GM23248 (cell line): ENCODE measurements at regions not wholly inside any gene's neighbourhood (a gene's known extent, or its start where the extent isn't known, plus 50 kb on each side); places are given as distances from the start of the nearest gene placed in this dataset.
"Not testable (repeated sequence)": the region's sequence is repeated elsewhere in the genome, so short reads cannot be mapped to it uniquely, and the experiment has no call there.

Source experiments
- DNase-seq: peaks from one replicate; pipeline ENCODE4 v3.0.0-alpha.2; 2015
- H2AFZ ChIP-seq: fragments of 200-600 bp; sonication (generic); 2 replicates; pipeline ENCODE4 v1.6.1; 2016; ENCODE audit warnings: antibody characterized with exemption
- H3F3A ChIP-seq: fragments of 200-600 bp; sonication (generic); 2 replicates; pipeline ENCODE4 v1.6.1; 2016; ENCODE audit warnings: mild to moderate bottlenecking, antibody characterized with exemption, mixed run types; ENCODE audit not compliant: insufficient read depth
- H3K27ac ChIP-seq: fragments of 200-600 bp; sonication (generic); 2 replicates; pipeline ENCODE4 v1.5.1; 2016; ENCODE audit warnings: mild to moderate bottlenecking
- H3K27me3 ChIP-seq: fragments of 200-600 bp; sonication (generic); replicated peaks from 2 replicates; pipeline ENCODE4 v1.6.1; 2016; ENCODE audit warnings: mild to moderate bottlenecking; ENCODE audit not compliant: insufficient read depth
- H3K36me3 ChIP-seq: fragments of 200-600 bp; sonication (generic); 2 replicates; pipeline ENCODE4 v1.6.1; 2016; ENCODE audit warnings: low read depth, mild to moderate bottlenecking
- H3K4me1 ChIP-seq: fragments of 200-600 bp; sonication (generic); 2 replicates; pipeline ENCODE4 v1.6.1; 2016; ENCODE audit warnings: mild to moderate bottlenecking; ENCODE audit not compliant: insufficient read depth
- H3K4me2 ChIP-seq: fragments of 200-600 bp; sonication (generic); one replicate; pipeline ENCODE4 v1.6.1; 2016; ENCODE audit warnings: mild to moderate bottlenecking; ENCODE audit not compliant: unreplicated experiment
- H3K4me3 ChIP-seq: fragments of 200-600 bp; sonication (generic); 2 replicates; pipeline ENCODE4 v1.5.1; 2016; ENCODE audit warnings: mild to moderate bottlenecking
- H3K79me2 ChIP-seq: fragments of 200-600 bp; sonication (generic); 2 replicates; pipeline ENCODE4 v1.6.1; 2016; ENCODE audit warnings: mild to moderate bottlenecking; ENCODE audit not compliant: insufficient read depth
- H3K9ac ChIP-seq: fragments of 200-600 bp; sonication (generic); 2 replicates; pipeline ENCODE4 v1.6.1; 2016; ENCODE audit warnings: mild to moderate bottlenecking
- H3K9me2 ChIP-seq: fragments of 200-600 bp; sonication (generic); 2 replicates; pipeline ENCODE4 v1.6.1; 2016; ENCODE audit warnings: mixed run types, mild to moderate bottlenecking, moderate library complexity; ENCODE audit not compliant: insufficient read depth
- H3K9me3 ChIP-seq: fragments of 200-600 bp; sonication (generic); one replicate; pipeline ENCODE4 v1.6.1; 2017; ENCODE audit warnings: low read depth
- H4K20me1 ChIP-seq: fragments of 200-600 bp; sonication (generic); 2 replicates; pipeline ENCODE4 v1.6.0; 2016; ENCODE audit not compliant: insufficient read depth
- EZH2 ChIP-seq: fragments of 200-600 bp; sonication (generic); IDR thresholded peaks from 2 replicates; pipeline ENCODE4 v1.6.1; 2018; ENCODE audit warnings: antibody characterized with exemption, mild to moderate bottlenecking; ENCODE audit not compliant: insufficient read depth, poor library complexity, severe bottlenecking
- EZH2phosphoT487 ChIP-seq: fragments of 200-600 bp; sonication (generic); IDR thresholded peaks from 2 replicates; pipeline ENCODE4 v1.6.1; 2018; ENCODE audit warnings: antibody characterized with exemption, moderate library complexity, mild to moderate bottlenecking, low read depth; ENCODE audit not compliant: insufficient read depth
- WGBS, 2 experiments: methylation state at CpG; one replicate each; pipeline ENCODE4 v1.1.6; 2015 to 2017; ENCODE audit warnings: low lambda C conversion rate in 2 of 2, low coverage in 1 of 2; ENCODE audit errors: missing lambda C conversion rate in 2 of 2; 5-methylcytosine and 5-hydroxymethylcytosine counted together
- in situ Hi-C: fragments of 300-500 bp; cut with MboI; formaldehyde crosslinking; loops from 2 replicates; pipeline ENCODE4 v1.15.0; 2020

DNA sequence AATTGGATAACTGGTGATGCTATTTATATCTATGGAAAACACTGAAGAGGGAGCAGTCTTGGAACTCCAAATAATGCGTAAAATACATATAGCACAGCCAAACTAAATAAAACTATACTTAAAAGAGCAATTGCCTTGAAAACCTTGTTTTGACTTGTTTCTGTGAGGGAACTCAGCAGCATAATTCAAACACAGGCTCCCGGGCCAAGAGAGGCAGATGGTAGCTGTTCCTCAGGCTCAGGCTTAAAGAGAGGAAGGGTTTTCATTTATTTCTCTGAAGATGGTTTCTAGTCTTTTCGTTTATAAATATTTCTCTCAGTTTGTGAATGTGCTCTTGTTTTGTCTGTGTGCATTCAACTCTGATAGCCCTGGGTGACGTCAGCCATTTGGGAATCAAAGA lies 82.4 kb downstream of the FANCF start:
- in situ Hi-C loops = loop anchor here (10.0 kb wide), 1 partner anchor 208 kb away; the partner anchor contains the start of gene SLC17A6
- 16 to 21% methylated on average over 4 of the region's 4 CpGs for WGBS, 2 experiments
- Histone ChIP-seq H3K79me2 (no peaks in the 10 kb centered on the region), H3K9ac (no peak overlapping the region), H3K27me3 (no peaks in the 10 kb centered on the region; the same call in 1 of the 2 replicates), H3K36me3 (no peaks in the 10 kb centered on the region), H3K4me1 (no peaks in the 10 kb centered on the region), H3K9me3 (no peaks in the 10 kb centered on the region), H4K20me1 (no peaks in the 10 kb centered on the region), H3K27ac (no peak overlapping the region), H3K4me3 (no peak overlapping the region), H3K4me2 (no peak overlapping the region), H3F3A (no peaks in the 10 kb centered on the region), H2AFZ (no peak overlapping the region), H3K9me2 (no peaks in the 10 kb centered on the region)
- no peak for DNase-seq
- TF ChIP-seq EZH2 (no peak), EZH2phosphoT487 (no peak)

GRCh38 chr11:22539821-22540256 lies 85.8 kb downstream of the FANCF start:
- Histone ChIP-seq H3K36me3 (no peaks in the 10 kb centered on the region), H3K9me3 (no peaks in the 10 kb centered on the region), H3K9me2 (no peaks in the 10 kb centered on the region), H3K79me2 (no peaks in the 10 kb centered on the region), H3K9ac (no peak overlapping the region), H3F3A (no peaks in the 10 kb centered on the region), H4K20me1 (no peaks in the 10 kb centered on the region), H3K4me2 (no peak overlapping the region), H3K4me3 (no peak overlapping the region), H2AFZ (no peak overlapping the region), H3K27me3 (no peaks in the 10 kb centered on the region), H3K27ac (no peak overlapping the region), H3K4me1 (peaks cover 16% of the 10 kb centered on the region)
- in situ Hi-C loops = loop anchor here (10.0 kb wide), 1 partner anchor 205 kb away; the partner anchor contains the start of gene SLC17A6
- DNase-seq = peak; percentile 71
- no peak for TF ChIP-seq EZH2
- TF ChIP-seq EZH2phosphoT487 = no peak

GRCh38 chr11:22536071-22536470 lies 89.6 kb downstream of the FANCF start:
- H3K4me1 ChIP-seq = peaks cover 16% of the 10 kb centered on the region
- no peaks in the 10 kb centered on the region for H3K27me3 ChIP-seq
- H3K36me3 ChIP-seq = no peaks in the 10 kb centered on the region
- H2AFZ ChIP-seq = no peak overlapping the region
- no peaks in the 10 kb centered on the region for H3K79me2 ChIP-seq
- no peaks in the 10 kb centered on the region for H3K9me2 ChIP-seq
- in situ Hi-C loops = no loop called here
- no peaks in the 10 kb centered on the region for H3F3A ChIP-seq
- no peaks in the 10 kb centered on the region for H3K9me3 ChIP-seq
- peak; percentile 37 for DNase-seq
- TF ChIP-seq EZH2 = no peak
- no peak overlapping the region for H3K4me3 ChIP-seq
- H3K27ac ChIP-seq = no peak overlapping the region
- 0 to 2% methylated on average over 1 of the region's 1 CpG for WGBS, 2 experiments
- H3K4me2 ChIP-seq = no peak overlapping the region
- H3K9ac ChIP-seq = no peak overlapping the region
- H4K20me1 ChIP-seq = no peaks in the 10 kb centered on the region

- 78 to 81% methylated on average over 26 of the region's 28 CpGs for WGBS, 2 experiments
- H3K9me3 ChIP-seq, H4K20me1 ChIP-seq, H3K9ac ChIP-seq, in situ Hi-C loops, H3K4me1 ChIP-seq, H3K9me2 ChIP-seq, H2AFZ ChIP-seq, H3F3A ChIP-seq, H3K27ac ChIP-seq, DNase-seq, H3K27me3 ChIP-seq, H3K79me2 ChIP-seq, H3K4me2 ChIP-seq, H3K4me3 ChIP-seq, H3K36me3 ChIP-seq: not testable (repeated sequence)
Measured at GRCh38 chr11:22528612-22529429, 96.8 kb downstream of the FANCF start.

- Histone ChIP-seq H3K4me3 (no peak overlapping the region), H3K36me3 (no peaks in the 10 kb centered on the region), H4K20me1 (no peaks in the 10 kb centered on the region), H3K4me1 (peaks cover 17% of the 10 kb centered on the region), H3K9ac (no peak overlapping the region), H3K27me3 (no peaks in the 10 kb centered on the region), H3K27ac (no peak overlapping the region), H3K4me2 (no peak overlapping the region), H3F3A (no peaks in the 10 kb centered on the region), H3K9me2 (no peaks in the 10 kb centered on the region), H2AFZ (no peak overlapping the region), H3K9me3 (no peaks in the 10 kb centered on the region), H3K79me2 (no peaks in the 10 kb centered on the region)
- no peak for DNase-seq
- in situ Hi-C loops = no loop called here
- WGBS, 2 experiments = 55 to 66% methylated on average over 2 of the region's 2 CpGs
- TF ChIP-seq EZH2phosphoT487 (no peak), EZH2 (no peak)
Measured at GRCh38 chr11:22522225-22522624, 103.4 kb downstream of the FANCF start.
